ENCODE measurements at regions not wholly inside any gene's neighbourhood (a gene's known extent, or its start where the extent isn't known, plus 50 kb on each side); places are given as distances from the start of the nearest gene placed in this dataset.

- Histone ChIP-seq H3K4me1 (ENCODE audit: control insufficient read depth, insufficient read depth, low read length) (no peaks in the 10 kb centered on the region), H3K36me3 (ENCODE audit: control insufficient read depth, insufficient read depth, low read length) (no peaks in the 10 kb centered on the region), H3K27ac (ENCODE audit: insufficient read depth, low read depth, low read length, poor library complexity, severe bottlenecking) (no peak overlapping the region), H3K9me3 (ENCODE audit: control insufficient read depth, low read length) (no peaks in the 10 kb centered on the region), H3K27me3 (ENCODE audit: control insufficient read depth, insufficient read depth, low read length, poor library complexity, severe bottlenecking) (no peaks in the 10 kb centered on the region), H3K4me3 (ENCODE audit: insufficient read depth, low read depth, low read length) (no peak overlapping the region)
- WGBS, 2 experiments: 93 to 94% methylated on average over 2 of the region's 2 CpGs
These were observed 89.9 kb upstream of the CXADR start for GRCh38 chr21:17422931-17423330.

- no peaks in the 10 kb centered on the region for H3K36me3 ChIP-seq (ENCODE audit: control insufficient read depth, insufficient read depth, low read length)
- H3K4me1 ChIP-seq (ENCODE audit: control insufficient read depth, insufficient read depth, low read length): peaks cover 4% of the 10 kb centered on the region
- H3K27me3 ChIP-seq (ENCODE audit: control insufficient read depth, insufficient read depth, low read length, poor library complexity, severe bottlenecking): no peaks in the 10 kb centered on the region
- 91 to 94% methylated on average over 7 of the region's 7 CpGs for WGBS, 2 experiments
- H3K9me3 ChIP-seq (ENCODE audit: control insufficient read depth, low read length): no peaks in the 10 kb centered on the region
- H3K4me3 ChIP-seq (ENCODE audit: insufficient read depth, low read depth, low read length): no peak overlapping the region
- no peak overlapping the region for H3K27ac ChIP-seq (ENCODE audit: insufficient read depth, low read depth, low read length, poor library complexity, severe bottlenecking)
These were observed 85.7 kb upstream of the CXADR start for GRCh38 chr21:17427157-17427556.

- no peaks in the 10 kb centered on the region for H3K36me3 ChIP-seq (ENCODE audit: control insufficient read depth, insufficient read depth, low read length)
- WGBS, 2 experiments: 79 to 86% methylated on average over 9 to 10 of the region's 10 CpGs
- H3K4me1 ChIP-seq (ENCODE audit: control insufficient read depth, insufficient read depth, low read length): peaks cover 5% of the 10 kb centered on the region
- no peak overlapping the region for H3K4me3 ChIP-seq (ENCODE audit: insufficient read depth, low read depth, low read length)
- no peaks in the 10 kb centered on the region for H3K9me3 ChIP-seq (ENCODE audit: control insufficient read depth, low read length)
- H3K27me3 ChIP-seq (ENCODE audit: control insufficient read depth, insufficient read depth, low read length, poor library complexity, severe bottlenecking): no peaks in the 10 kb centered on the region
- H3K27ac ChIP-seq (ENCODE audit: insufficient read depth, low read depth, low read length, poor library complexity, severe bottlenecking): no peak overlapping the region
These were observed 84.9 kb upstream of the CXADR start for GRCh38 chr21:17427831-17428483.

DNA sequence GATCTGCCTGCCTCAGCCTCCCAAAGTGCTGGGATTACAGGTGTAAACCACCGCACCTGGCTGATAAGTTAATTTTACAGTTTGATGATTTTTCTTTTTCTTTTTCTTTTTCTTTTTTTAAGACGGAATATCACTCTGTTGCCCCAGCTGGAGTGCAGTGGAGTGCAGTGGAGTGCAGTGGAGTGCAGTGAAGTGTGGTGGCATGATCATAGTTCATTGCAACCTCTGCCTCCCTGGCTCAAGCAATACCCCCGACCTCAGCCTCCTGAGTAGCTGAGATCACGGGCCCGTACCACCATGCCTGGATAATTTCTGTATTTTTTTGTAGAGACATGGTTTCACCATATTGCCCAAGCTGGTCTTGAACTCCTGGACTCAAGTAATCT lies 84.4 kb upstream of the CXADR start:
- no peaks in the 10 kb centered on the region for H3K27me3 ChIP-seq (ENCODE audit: control insufficient read depth, insufficient read depth, low read length, poor library complexity, severe bottlenecking)
- H3K4me3 ChIP-seq (ENCODE audit: insufficient read depth, low read depth, low read length): no peak overlapping the region
- WGBS, 2 experiments: 94 to 95% methylated on average over 5 of the region's 5 CpGs
- no peaks in the 10 kb centered on the region for H3K9me3 ChIP-seq (ENCODE audit: control insufficient read depth, low read length)
- H3K27ac ChIP-seq (ENCODE audit: insufficient read depth, low read depth, low read length, poor library complexity, severe bottlenecking): no peak overlapping the region
- peaks cover 5% of the 10 kb centered on the region for H3K4me1 ChIP-seq (ENCODE audit: control insufficient read depth, insufficient read depth, low read length)
- no peaks in the 10 kb centered on the region for H3K36me3 ChIP-seq (ENCODE audit: control insufficient read depth, insufficient read depth, low read length)

DNA sequence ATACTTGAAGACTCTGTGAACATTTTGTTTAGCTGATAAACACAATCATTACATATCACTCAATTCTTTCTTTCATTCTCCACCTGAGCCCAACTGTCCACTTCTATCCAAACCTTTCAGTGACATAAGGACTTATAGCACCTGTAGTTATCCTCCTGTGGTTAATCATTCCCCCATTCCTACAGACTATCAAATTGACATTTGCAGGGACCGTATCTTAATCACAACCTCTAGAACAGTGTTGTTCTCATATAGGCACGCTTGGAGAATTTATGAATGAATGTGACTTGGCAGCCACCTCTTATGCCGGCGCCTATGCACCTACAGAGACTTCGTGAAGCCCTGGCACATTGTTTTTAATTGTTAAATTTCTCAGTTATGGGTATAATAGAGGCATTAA lies 83.9 kb upstream of the CXADR start:
- no peaks in the 10 kb centered on the region for H3K9me3 ChIP-seq (ENCODE audit: control insufficient read depth, low read length)
- peaks cover 5% of the 10 kb centered on the region for H3K4me1 ChIP-seq (ENCODE audit: control insufficient read depth, insufficient read depth, low read length)
- H3K27me3 ChIP-seq (ENCODE audit: control insufficient read depth, insufficient read depth, low read length, poor library complexity, severe bottlenecking): no peaks in the 10 kb centered on the region
- H3K27ac ChIP-seq (ENCODE audit: insufficient read depth, low read depth, low read length, poor library complexity, severe bottlenecking): no peak overlapping the region
- 96 to 99% methylated on average over 5 of the region's 5 CpGs for WGBS, 2 experiments
- no peaks in the 10 kb centered on the region for H3K36me3 ChIP-seq (ENCODE audit: control insufficient read depth, insufficient read depth, low read length)
- H3K4me3 ChIP-seq (ENCODE audit: insufficient read depth, low read depth, low read length): no peak overlapping the region

GRCh38 chr21:17429936-17430335 lies 82.9 kb upstream of the CXADR start:
- H3K4me1 ChIP-seq (ENCODE audit: control insufficient read depth, insufficient read depth, low read length): peaks cover 5% of the 10 kb centered on the region
- no peak overlapping the region for H3K4me3 ChIP-seq (ENCODE audit: insufficient read depth, low read depth, low read length)
- no peaks in the 10 kb centered on the region for H3K9me3 ChIP-seq (ENCODE audit: control insufficient read depth, low read length)
- 97% methylated on average over 3 of the region's 3 CpGs for WGBS, 2 experiments
- H3K27me3 ChIP-seq (ENCODE audit: control insufficient read depth, insufficient read depth, low read length, poor library complexity, severe bottlenecking): no peaks in the 10 kb centered on the region
- H3K36me3 ChIP-seq (ENCODE audit: control insufficient read depth, insufficient read depth, low read length): no peaks in the 10 kb centered on the region
- no peak overlapping the region for H3K27ac ChIP-seq (ENCODE audit: insufficient read depth, low read depth, low read length, poor library complexity, severe bottlenecking)

GRCh38 chr21:17432732-17433057 lies 80.1 kb upstream of the CXADR start:
- H3K4me3 ChIP-seq (ENCODE audit: insufficient read depth, low read depth, low read length): no peak overlapping the region
- no peaks in the 10 kb centered on the region for H3K36me3 ChIP-seq (ENCODE audit: control insufficient read depth, insufficient read depth, low read length)
- no peak overlapping the region for H3K27ac ChIP-seq (ENCODE audit: insufficient read depth, low read depth, low read length, poor library complexity, severe bottlenecking)
- H3K4me1 ChIP-seq (ENCODE audit: control insufficient read depth, insufficient read depth, low read length): peaks cover 19% of the 10 kb centered on the region
- 88 to 91% methylated on average over 2 to 3 of the region's 3 CpGs for WGBS, 2 experiments
- no peaks in the 10 kb centered on the region for H3K9me3 ChIP-seq (ENCODE audit: control insufficient read depth, low read length)
- no peaks in the 10 kb centered on the region for H3K27me3 ChIP-seq (ENCODE audit: control insufficient read depth, insufficient read depth, low read length, poor library complexity, severe bottlenecking)

DNA sequence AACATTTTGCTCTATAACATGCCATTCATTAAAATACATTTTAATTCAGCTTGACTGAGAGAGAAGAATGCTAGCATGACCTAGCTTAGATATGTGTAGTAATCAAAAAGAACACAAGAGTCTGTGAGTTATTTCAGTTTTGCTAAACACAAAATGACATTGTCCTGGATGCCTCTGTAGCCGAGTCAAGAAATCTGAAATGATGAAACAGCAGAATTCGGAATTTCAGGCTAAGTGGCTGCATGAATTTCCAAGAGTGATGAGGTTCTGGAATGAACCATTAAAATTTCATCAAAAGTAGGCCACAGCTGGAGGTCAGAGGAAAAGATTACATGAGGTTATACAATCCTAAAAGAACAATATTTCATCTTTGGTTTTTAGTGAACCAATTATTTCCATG lies 79.1 kb upstream of the CXADR start:
- 91 to 94% methylated on average over 2 of the region's 2 CpGs for WGBS, 2 experiments
- no peaks in the 10 kb centered on the region for H3K9me3 ChIP-seq (ENCODE audit: control insufficient read depth, low read length)
- H3K27ac ChIP-seq (ENCODE audit: insufficient read depth, low read depth, low read length, poor library complexity, severe bottlenecking): no peak overlapping the region

DNA sequence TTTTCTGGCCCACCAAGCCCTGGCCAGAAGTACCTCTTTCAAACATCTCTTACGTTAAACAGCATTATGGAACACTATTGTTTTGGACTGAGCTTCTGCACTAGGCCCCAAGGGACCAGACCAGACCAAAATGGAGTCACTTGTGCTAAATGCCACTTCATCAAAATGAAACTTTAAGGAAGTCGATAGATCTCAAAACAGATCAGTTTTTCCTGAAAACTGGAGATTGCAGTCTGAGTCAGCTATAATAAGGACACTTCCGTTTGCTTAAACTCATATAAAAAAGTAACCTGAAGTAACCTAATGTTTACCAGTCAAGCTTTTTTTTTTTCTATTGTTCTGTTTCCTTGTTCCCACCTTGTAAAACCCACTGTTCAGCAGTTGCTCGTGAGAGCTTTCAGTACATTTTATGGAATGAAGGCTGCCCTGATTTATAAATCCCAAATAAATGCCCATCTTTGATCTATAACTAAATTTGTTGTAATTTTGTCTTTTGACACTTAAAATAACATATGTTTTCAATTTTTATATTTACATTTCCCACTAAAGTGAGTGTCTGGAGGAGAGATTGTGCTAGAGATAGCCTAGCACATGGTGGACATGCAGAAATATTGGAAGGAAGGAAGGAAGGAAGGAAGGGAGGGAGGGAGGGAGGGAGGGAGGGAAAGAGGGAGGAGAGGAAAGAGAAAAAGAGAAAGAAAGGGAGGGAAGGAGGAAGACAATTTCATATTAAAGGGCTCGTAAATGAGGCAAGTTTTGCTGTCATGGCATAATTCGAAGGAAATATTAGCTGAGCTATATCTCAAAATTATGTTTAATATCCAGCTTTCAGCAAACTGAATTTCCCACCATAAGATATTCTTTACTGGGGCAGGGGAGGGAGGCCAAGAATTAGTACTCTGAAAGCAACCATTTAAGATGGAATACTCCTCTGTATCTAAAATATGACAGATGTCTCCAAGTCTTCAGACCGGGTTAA lies 77.0 kb upstream of the CXADR start:
- Histone ChIP-seq H3K27ac (ENCODE audit: insufficient read depth, low read depth, low read length, poor library complexity, severe bottlenecking) (no peak overlapping the region), H3K9me3 (ENCODE audit: control insufficient read depth, low read length) (no peaks in the 10 kb centered on the region), H3K4me1 (ENCODE audit: control insufficient read depth, insufficient read depth, low read length) (peaks cover 32% of the 10 kb centered on the region), H3K27me3 (ENCODE audit: control insufficient read depth, insufficient read depth, low read length, poor library complexity, severe bottlenecking) (no peaks in the 10 kb centered on the region), H3K4me3 (ENCODE audit: insufficient read depth, low read depth, low read length) (no peak overlapping the region), H3K36me3 (ENCODE audit: control insufficient read depth, insufficient read depth, low read length) (no peaks in the 10 kb centered on the region)
- 93 to 94% methylated on average over 6 to 7 of the region's 7 CpGs for WGBS, 2 experiments

More for the DNA sequence above, 79.1 kb upstream of the CXADR start:
- H3K4me3 ChIP-seq (ENCODE audit: insufficient read depth, low read depth, low read length): no peak overlapping the region
- H3K27me3 ChIP-seq (ENCODE audit: control insufficient read depth, insufficient read depth, low read length, poor library complexity, severe bottlenecking): no peaks in the 10 kb centered on the region
- no peaks in the 10 kb centered on the region for H3K36me3 ChIP-seq (ENCODE audit: control insufficient read depth, insufficient read depth, low read length)
- peaks cover 26% of the 10 kb centered on the region for H3K4me1 ChIP-seq (ENCODE audit: control insufficient read depth, insufficient read depth, low read length)

DNA sequence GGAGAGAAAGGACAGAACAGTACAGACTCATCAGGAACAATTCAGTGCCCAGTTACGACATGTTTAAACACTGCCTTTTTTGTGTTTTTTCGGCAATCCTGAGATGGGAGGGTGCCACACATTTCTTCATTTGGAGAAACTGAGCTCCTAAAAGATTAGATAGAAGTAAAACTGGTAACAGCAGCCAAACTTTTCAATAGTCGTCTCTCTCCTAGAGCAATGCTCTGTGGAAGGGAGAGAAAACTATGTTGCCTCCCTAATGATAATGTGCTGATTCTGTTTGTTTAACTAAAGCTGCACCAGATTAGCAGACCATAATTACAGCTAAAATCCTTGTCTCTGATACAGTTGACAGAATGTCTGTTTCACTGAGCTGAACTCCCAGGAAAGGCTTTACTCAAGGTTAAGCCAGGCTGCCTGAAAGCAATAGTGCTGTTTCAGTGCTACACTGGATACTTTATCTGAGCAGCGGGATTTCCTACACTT lies 76.2 kb upstream of the CXADR start:
- H3K27me3 ChIP-seq (ENCODE audit: control insufficient read depth, insufficient read depth, low read length, poor library complexity, severe bottlenecking): no peaks in the 10 kb centered on the region
- no peaks in the 10 kb centered on the region for H3K36me3 ChIP-seq (ENCODE audit: control insufficient read depth, insufficient read depth, low read length)
- H3K4me1 ChIP-seq (ENCODE audit: control insufficient read depth, insufficient read depth, low read length): peaks cover 36% of the 10 kb centered on the region
- H3K4me3 ChIP-seq (ENCODE audit: insufficient read depth, low read depth, low read length): no peak overlapping the region
- no peaks in the 10 kb centered on the region for H3K9me3 ChIP-seq (ENCODE audit: control insufficient read depth, low read length)
- WGBS, 2 experiments: 86% methylated on average over 4 of the region's 4 CpGs
- H3K27ac ChIP-seq (ENCODE audit: insufficient read depth, low read depth, low read length, poor library complexity, severe bottlenecking): peak overlapping the region; percentile 31

Measured in ectodermal cell (in vitro differentiated cells).